KMS-11 (cell line): ENCODE measurements at regions not wholly inside any gene's neighbourhood (a gene's known extent, or its start where the extent isn't known, plus 50 kb on each side); places are given as distances from the start of the nearest gene placed in this dataset.
"Not testable (repeated sequence)": the region's sequence is repeated elsewhere in the genome, so short reads cannot be mapped to it uniquely, and the experiment has no call there.

Experiments
- H2AFZ ChIP-seq: fragments of 200-600 bp; sonication (generic); 2 replicates; pipeline ENCODE4 v1.6.1; 2016; ENCODE audit warnings: antibody characterized with exemption, mixed run types, low read depth
- H3K27ac ChIP-seq: fragments of 200-600 bp; sonication (generic); 2 replicates; pipeline ENCODE4 v1.6.1; 2016; ENCODE audit warnings: mild to moderate bottlenecking, mixed run types
- H3K27me3 ChIP-seq: fragments of 200-600 bp; sonication (generic); 2 replicates; pipeline ENCODE4 v1.6.1; 2017; ENCODE audit warnings: mild to moderate bottlenecking, low read depth, mixed run types, moderate library complexity; ENCODE audit not compliant: insufficient read depth
- H3K36me3 ChIP-seq: fragments of 200-600 bp; sonication (generic); 2 replicates; pipeline ENCODE4 v1.6.1; 2017; ENCODE audit warnings: mild to moderate bottlenecking, mixed run types; ENCODE audit not compliant: insufficient read depth
- H3K4me1 ChIP-seq: fragments of 200-600 bp; sonication (generic); 2 replicates; pipeline ENCODE4 v1.6.1; 2016; ENCODE audit warnings: mild to moderate bottlenecking, low read depth, mixed run types; ENCODE audit not compliant: poor library complexity, severe bottlenecking
- H3K4me2 ChIP-seq: fragments of 200-600 bp; sonication (generic); 2 replicates; pipeline ENCODE4 v1.7.0; 2016; ENCODE audit warnings: mild to moderate bottlenecking, mixed run types
- H3K4me3 ChIP-seq: fragments of 200-600 bp; sonication (generic); IDR thresholded peaks from 2 replicates; pipeline ENCODE4 v1.6.1; 2017; ENCODE audit warnings: low read depth, low read length, mixed read lengths; ENCODE audit not compliant: insufficient read depth
- H3K79me2 ChIP-seq: fragments of 200-600 bp; sonication (generic); 2 replicates; pipeline ENCODE4 v1.6.1; 2016; ENCODE audit warnings: low read depth, mixed run types; ENCODE audit not compliant: insufficient read depth
- H3K9ac ChIP-seq: fragments of 200-600 bp; sonication (generic); 2 replicates; pipeline ENCODE4 v1.6.1; 2016; ENCODE audit warnings: mild to moderate bottlenecking, mixed run types
- H4K20me1 ChIP-seq: fragments of 200-600 bp; sonication (generic); 2 replicates; pipeline ENCODE4 v1.6.1; 2016; ENCODE audit warnings: mild to moderate bottlenecking, mixed run types; ENCODE audit not compliant: insufficient read depth
- CTCF ChIP-seq: fragments of 200-600 bp; sonication (generic); conservative IDR thresholded peaks from 2 replicates; pipeline ENCODE4 v1.6.1; 2017; ENCODE audit warnings: low read depth, mild to moderate bottlenecking, antibody characterized with exemption, low read length, moderate library complexity, mixed read lengths

GRCh38 chr6:19934996-19935591 lies 97.9 kb downstream of the ID4 start:
- Histone ChIP-seq H3K27me3 (no peaks in the 10 kb centered on the region), H3K4me2 (no peak overlapping the region), H3K27ac (no peak overlapping the region), H2AFZ (no peak overlapping the region), H3K4me3 (no peak overlapping the region), H3K79me2 (no peaks in the 10 kb centered on the region), H3K4me1 (no peaks in the 10 kb centered on the region), H3K9ac (no peak overlapping the region), H4K20me1 (no peaks in the 10 kb centered on the region), H3K36me3 (no peaks in the 10 kb centered on the region)
- TF ChIP-seq CTCF, result no peak

GRCh38 chr6:19939321-19939720 lies 102.2 kb downstream of the ID4 start:
- not testable (repeated sequence) for H3K4me1 ChIP-seq, H2AFZ ChIP-seq, H3K36me3 ChIP-seq, H3K27ac ChIP-seq, H3K4me2 ChIP-seq, H3K27me3 ChIP-seq, H3K4me3 ChIP-seq, H3K9ac ChIP-seq, H4K20me1 ChIP-seq, H3K79me2 ChIP-seq

- H3K4me3 ChIP-seq, H3K27ac ChIP-seq, H3K27me3 ChIP-seq, H3K36me3 ChIP-seq, H3K4me2 ChIP-seq, H3K79me2 ChIP-seq, H3K4me1 ChIP-seq, H2AFZ ChIP-seq, H3K9ac ChIP-seq, H4K20me1 ChIP-seq: not testable (repeated sequence)
These were observed 102.8 kb downstream of the ID4 start for GRCh38 chr6:19939926-19940325.

DNA sequence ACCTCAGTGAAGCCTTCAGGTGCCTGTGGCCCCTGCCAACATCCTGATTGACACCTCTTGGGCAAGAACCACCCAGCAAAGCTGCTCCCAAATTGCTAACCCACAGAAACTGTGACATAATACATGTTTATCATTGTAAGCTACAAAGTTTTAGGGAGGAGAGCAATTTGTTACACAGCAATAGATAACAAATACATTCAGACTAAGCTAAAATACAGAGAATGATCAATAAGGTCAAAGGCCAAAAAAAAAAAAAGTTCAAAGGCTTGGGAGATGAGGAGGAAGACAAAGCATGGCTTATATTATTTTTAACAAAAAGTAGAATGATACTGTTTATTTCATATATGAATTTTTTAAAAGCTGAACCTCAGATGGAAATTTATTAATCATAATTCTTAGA lies 105.9 kb downstream of the ID4 start:
- H4K20me1 ChIP-seq, result no peaks in the 10 kb centered on the region
- H3K36me3 ChIP-seq, result no peaks in the 10 kb centered on the region
- H3K27ac ChIP-seq, result no peak overlapping the region
- no peaks in the 10 kb centered on the region for H3K79me2 ChIP-seq
- no peak overlapping the region for H3K4me2 ChIP-seq
- no peak for TF ChIP-seq CTCF
- no peaks in the 10 kb centered on the region for H3K27me3 ChIP-seq
- H2AFZ ChIP-seq, result no peak overlapping the region
- no peak overlapping the region for H3K9ac ChIP-seq
- H3K4me3 ChIP-seq, result no peak overlapping the region
- H3K4me1 ChIP-seq, result no peaks in the 10 kb centered on the region

GRCh38 chr6:19945843-19946358 lies 108.7 kb downstream of the ID4 start:
- no peak overlapping the region for H3K27ac ChIP-seq
- no peaks in the 10 kb centered on the region for H3K27me3 ChIP-seq
- H3K79me2 ChIP-seq, result no peaks in the 10 kb centered on the region
- no peak overlapping the region for H3K4me3 ChIP-seq
- no peak overlapping the region for H3K4me2 ChIP-seq
- no peaks in the 10 kb centered on the region for H3K4me1 ChIP-seq
- no peak for TF ChIP-seq CTCF
- H2AFZ ChIP-seq, result no peak overlapping the region
- H4K20me1 ChIP-seq, result no peaks in the 10 kb centered on the region
- H3K9ac ChIP-seq, result no peak overlapping the region
- H3K36me3 ChIP-seq, result no peaks in the 10 kb centered on the region
